Activated naive CD8-positive, alpha-beta T cell treated with anti-CD3 and anti-CD28 coated beads for 36 hours (primary cell): ENCODE measurements at regions not wholly inside any gene's neighbourhood (a gene's known extent, or its start where the extent isn't known, plus 50 kb on each side); places are given as distances from the start of the nearest gene placed in this dataset.
"Not testable (repeated sequence)": the region's sequence is repeated elsewhere in the genome, so short reads cannot be mapped to it uniquely, and the experiment has no call there.

ENCODE experiments used
- DNase-seq: peaks from one replicate; pipeline ENCODE4 v3.0.0; 2021
- H3K27ac Mint-ChIP-seq: one replicate; pipeline ENCODE4 v1.8.0; 2022; ENCODE audit warnings: mild to moderate bottlenecking, moderate library complexity, mixed read lengths
- H3K27me3 Mint-ChIP-seq: one replicate; pipeline ENCODE4 v1.8.0; 2022; ENCODE audit warnings: mild to moderate bottlenecking, mixed read lengths
- H3K36me3 Mint-ChIP-seq: one replicate; pipeline ENCODE4 v1.8.0; 2021; ENCODE audit warnings: mild to moderate bottlenecking, mixed read lengths
- H3K4me1 Mint-ChIP-seq: one replicate; pipeline ENCODE4 v1.8.0; 2021; ENCODE audit warnings: mixed read lengths
- H3K4me3 Mint-ChIP-seq: one replicate; pipeline ENCODE4 v1.8.0; 2022; ENCODE audit warnings: mild to moderate bottlenecking, moderate library complexity, mixed read lengths
- H3K9me3 Mint-ChIP-seq: one replicate; pipeline ENCODE4 v1.8.0; 2022; ENCODE audit warnings: mixed read lengths

- Mint-ChIP-seq H3K4me3 (no peak overlapping the region), H3K36me3 (no peaks in the 10 kb centered on the region), H3K4me1 (no peaks in the 10 kb centered on the region), H3K27ac (no peak overlapping the region), H3K27me3 (no peaks in the 10 kb centered on the region), H3K9me3 (no peaks in the 10 kb centered on the region)
- DNase-seq: no peak
Observed at GRCh38 chr11:71094296-71095077, 157.9 kb downstream of the SHANK2 start.

DNA sequence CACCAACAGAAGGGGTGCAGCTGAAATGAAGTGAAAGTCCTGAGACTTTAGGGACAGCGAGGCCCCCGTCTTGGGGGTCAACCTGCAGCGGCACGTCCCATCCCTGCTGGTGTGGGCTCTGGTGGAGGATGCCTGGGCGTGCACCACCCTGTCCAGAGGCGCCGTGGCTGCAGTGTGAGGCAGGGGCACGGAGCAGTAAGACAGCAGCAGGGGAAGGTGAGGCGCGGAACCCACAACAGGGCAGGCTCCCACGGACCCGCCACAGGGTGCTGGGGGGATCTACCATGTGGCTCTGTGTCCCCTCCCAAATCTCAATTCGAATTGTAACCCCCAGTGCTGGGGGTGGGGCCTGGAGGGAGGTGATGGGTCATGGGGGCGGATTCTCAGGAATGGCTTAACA, 158.6 kb downstream of the SHANK2 start:
- H3K27me3 Mint-ChIP-seq: no peaks in the 10 kb centered on the region
- no peak for DNase-seq
- no peaks in the 10 kb centered on the region for H3K4me1 Mint-ChIP-seq
- H3K4me3 Mint-ChIP-seq: no peak overlapping the region
- H3K36me3 Mint-ChIP-seq: no peaks in the 10 kb centered on the region
- no peak overlapping the region for H3K27ac Mint-ChIP-seq
- no peaks in the 10 kb centered on the region for H3K9me3 Mint-ChIP-seq

DNA sequence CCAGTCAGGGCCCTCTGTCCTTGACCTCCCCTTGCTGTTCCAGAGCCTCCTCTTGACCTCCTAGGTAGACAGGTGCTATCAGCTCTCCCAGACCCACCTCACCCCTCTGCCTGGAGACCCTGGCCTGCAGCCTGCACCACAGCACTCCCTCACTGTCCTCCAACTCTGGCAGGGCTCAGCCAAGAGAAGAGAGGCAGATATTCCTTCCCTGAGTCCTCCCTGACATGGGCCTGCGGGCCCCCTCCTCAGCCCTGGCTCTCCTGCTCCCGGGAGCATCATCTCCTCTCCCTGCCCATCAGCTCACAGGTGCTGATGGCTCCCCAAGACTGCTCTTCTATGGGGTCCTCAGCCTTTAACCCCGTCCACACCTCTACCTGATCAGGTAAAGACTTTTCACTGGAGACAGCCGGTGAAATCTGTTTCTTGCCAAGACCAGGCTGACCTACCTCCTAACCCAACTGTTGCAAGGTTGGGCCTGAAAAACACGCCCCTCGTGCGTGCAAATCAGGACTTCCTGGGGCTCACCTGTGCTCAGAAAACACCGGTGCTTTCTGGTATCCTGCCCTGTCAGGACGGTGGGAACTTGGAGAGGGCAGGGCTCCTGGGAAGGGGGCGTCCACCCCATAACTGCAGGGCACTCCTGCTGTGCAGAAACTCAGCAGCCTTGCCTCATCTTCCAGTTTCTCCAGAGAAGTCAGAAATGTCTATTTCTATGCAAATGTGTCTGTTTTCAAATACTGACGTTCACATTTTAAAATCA, 160.7 kb downstream of the SHANK2 start:
- no peaks in the 10 kb centered on the region for H3K36me3 Mint-ChIP-seq
- no peak overlapping the region for H3K4me3 Mint-ChIP-seq
- H3K27me3 Mint-ChIP-seq: no peaks in the 10 kb centered on the region
- DNase-seq: no peak
- H3K9me3 Mint-ChIP-seq: no peaks in the 10 kb centered on the region
- H3K4me1 Mint-ChIP-seq: no peaks in the 10 kb centered on the region
- no peak overlapping the region for H3K27ac Mint-ChIP-seq

GRCh38 chr11:71089571-71089970, 162.8 kb downstream of the SHANK2 start:
- H3K9me3 Mint-ChIP-seq: no peaks in the 10 kb centered on the region
- no peaks in the 10 kb centered on the region for H3K27me3 Mint-ChIP-seq
- no peak for DNase-seq

GRCh38 chr11:71088314-71089215, 163.8 kb downstream of the SHANK2 start:
- not testable (repeated sequence) for H3K9me3 Mint-ChIP-seq, H3K36me3 Mint-ChIP-seq, DNase-seq

More at GRCh38 chr11:71089571-71089970, 162.8 kb downstream of the SHANK2 start:
- no peaks in the 10 kb centered on the region for H3K4me1 Mint-ChIP-seq
- no peak overlapping the region for H3K4me3 Mint-ChIP-seq
- no peaks in the 10 kb centered on the region for H3K36me3 Mint-ChIP-seq
- H3K27ac Mint-ChIP-seq: no peak overlapping the region

DNA sequence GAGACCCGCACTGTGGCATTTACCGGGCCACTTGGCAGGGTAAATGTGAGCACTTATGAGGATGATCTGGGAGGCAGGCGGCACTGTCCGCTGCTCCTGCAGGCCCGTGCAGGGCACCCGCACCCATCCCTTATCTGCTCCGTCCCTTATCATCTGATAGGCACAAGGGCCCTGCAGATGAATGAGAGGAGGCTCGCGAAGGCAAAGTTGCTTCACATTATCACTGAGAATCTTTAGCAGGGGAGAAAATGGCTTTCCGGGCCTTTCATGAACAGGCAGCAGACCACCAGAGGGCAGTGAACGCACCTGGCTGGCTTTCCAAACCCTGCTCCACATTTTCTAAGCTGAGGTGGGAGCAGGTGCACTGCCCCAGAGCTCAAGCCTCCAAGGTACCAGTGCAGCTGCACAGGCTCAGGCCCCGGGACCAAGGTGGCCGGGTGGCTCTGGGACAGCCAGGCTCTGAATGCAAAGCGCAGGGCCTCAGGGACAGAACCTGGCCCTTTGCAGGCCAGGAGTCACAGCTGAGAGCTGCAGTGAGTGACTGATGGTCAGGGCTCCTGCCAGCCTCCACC, 165.6 kb downstream of the SHANK2 start:
- no peak overlapping the region for H3K4me3 Mint-ChIP-seq
- H3K27me3 Mint-ChIP-seq: no peaks in the 10 kb centered on the region
- H3K27ac Mint-ChIP-seq: no peak overlapping the region
- H3K4me1 Mint-ChIP-seq: no peaks in the 10 kb centered on the region
- no peaks in the 10 kb centered on the region for H3K36me3 Mint-ChIP-seq
- no peak for DNase-seq
- no peaks in the 10 kb centered on the region for H3K9me3 Mint-ChIP-seq

More at GRCh38 chr11:71088314-71089215, 163.8 kb downstream of the SHANK2 start:
- not testable (repeated sequence) for H3K27ac Mint-ChIP-seq, H3K27me3 Mint-ChIP-seq, H3K4me1 Mint-ChIP-seq, H3K4me3 Mint-ChIP-seq

- H3K4me1 Mint-ChIP-seq: no peaks in the 10 kb centered on the region
- peaks cover 8% of the 10 kb centered on the region for H3K27me3 Mint-ChIP-seq
- H3K27ac Mint-ChIP-seq: no peak overlapping the region
- H3K4me3 Mint-ChIP-seq: no peak overlapping the region
- no peak for DNase-seq
- H3K9me3 Mint-ChIP-seq: no peaks in the 10 kb centered on the region
- no peaks in the 10 kb centered on the region for H3K36me3 Mint-ChIP-seq
Observed at GRCh38 chr11:71084306-71085012, 167.9 kb downstream of the SHANK2 start.

- Mint-ChIP-seq H3K4me1 (no peaks in the 10 kb centered on the region), H3K36me3 (no peaks in the 10 kb centered on the region), H3K9me3 (no peaks in the 10 kb centered on the region), H3K27me3 (peaks cover 8% of the 10 kb centered on the region), H3K27ac (no peak overlapping the region), H3K4me3 (no peak overlapping the region)
- no peak for DNase-seq
Observed at GRCh38 chr11:71083105-71083504, 169.3 kb downstream of the SHANK2 start.

- Mint-ChIP-seq H3K4me1 (no peaks in the 10 kb centered on the region), H3K4me3 (no peak overlapping the region), H3K9me3 (no peaks in the 10 kb centered on the region)
Observed at GRCh38 chr11:71082454-71082853, 169.9 kb downstream of the SHANK2 start.

GRCh38 chr11:71081704-71082230, 170.6 kb downstream of the SHANK2 start:
- Mint-ChIP-seq H3K4me1 (no peaks in the 10 kb centered on the region), H3K9me3 (no peaks in the 10 kb centered on the region), H3K36me3 (no peaks in the 10 kb centered on the region), H3K27me3 (peaks cover 8% of the 10 kb centered on the region), H3K4me3 (no peak overlapping the region), H3K27ac (no peak overlapping the region)
- no peak for DNase-seq

More at GRCh38 chr11:71082454-71082853, 169.9 kb downstream of the SHANK2 start:
- H3K27me3 Mint-ChIP-seq: peaks cover 8% of the 10 kb centered on the region
- no peaks in the 10 kb centered on the region for H3K36me3 Mint-ChIP-seq
- DNase-seq: no peak
- H3K27ac Mint-ChIP-seq: no peak overlapping the region

DNA sequence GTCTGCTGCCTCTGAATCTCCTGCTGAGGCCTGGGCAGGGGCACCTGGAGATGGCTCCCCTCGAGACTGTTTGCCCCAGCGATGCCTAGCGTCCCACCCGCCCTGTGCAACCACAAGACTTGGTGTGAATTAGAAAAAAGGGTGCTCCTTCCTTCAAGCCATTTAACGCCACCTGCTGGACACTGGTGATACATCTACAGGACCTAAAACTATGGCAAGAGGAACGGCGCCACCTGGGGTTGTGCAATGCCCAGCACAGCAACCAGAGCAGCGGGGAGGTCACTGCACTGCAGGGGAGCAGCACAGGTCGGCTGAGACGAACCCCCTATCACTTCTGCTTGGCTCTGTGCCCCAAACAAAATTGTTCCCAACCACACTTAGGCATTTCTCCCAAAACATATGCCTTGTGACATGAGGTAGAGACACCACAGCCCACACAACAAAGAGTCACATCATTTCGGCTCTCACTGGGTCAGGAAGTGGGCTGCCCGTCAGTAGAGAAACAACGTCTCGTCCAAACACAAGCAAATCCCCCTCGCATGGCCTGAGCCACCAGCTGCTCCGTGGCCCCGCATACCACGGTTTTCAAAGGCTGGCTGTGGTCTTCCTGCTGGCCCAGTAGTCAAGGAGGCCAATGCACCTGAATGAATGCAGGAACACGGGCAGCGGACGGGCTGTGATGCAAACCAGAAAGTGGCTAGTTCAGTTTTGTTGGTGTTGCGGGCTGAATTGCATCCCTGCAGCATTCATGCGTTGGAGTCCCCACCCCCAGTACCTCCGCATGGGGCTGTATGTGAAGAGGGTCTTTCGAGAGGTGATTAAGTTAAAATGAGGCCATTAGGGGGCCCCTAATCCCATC, 171.9 kb downstream of the SHANK2 start:
- no peaks in the 10 kb centered on the region for H3K36me3 Mint-ChIP-seq
- peak; percentile 52 for DNase-seq

GRCh38 chr11:71079795-71080194, 172.6 kb downstream of the SHANK2 start:
- H3K27ac Mint-ChIP-seq: no peak overlapping the region
- peaks cover 8% of the 10 kb centered on the region for H3K27me3 Mint-ChIP-seq
- no peaks in the 10 kb centered on the region for H3K36me3 Mint-ChIP-seq
- DNase-seq: no peak
- no peaks in the 10 kb centered on the region for H3K4me1 Mint-ChIP-seq
- no peaks in the 10 kb centered on the region for H3K9me3 Mint-ChIP-seq
- H3K4me3 Mint-ChIP-seq: no peak overlapping the region

More for the DNA sequence above, 171.9 kb downstream of the SHANK2 start:
- H3K4me1 Mint-ChIP-seq: no peaks in the 10 kb centered on the region
- H3K27me3 Mint-ChIP-seq: peaks cover 8% of the 10 kb centered on the region
- H3K4me3 Mint-ChIP-seq: no peak overlapping the region
- no peaks in the 10 kb centered on the region for H3K9me3 Mint-ChIP-seq
- no peak overlapping the region for H3K27ac Mint-ChIP-seq

- Mint-ChIP-seq H3K4me3 (no peak overlapping the region), H3K27me3 (peaks cover 12% of the 10 kb centered on the region), H3K27ac (no peak overlapping the region), H3K36me3 (no peaks in the 10 kb centered on the region), H3K4me1 (no peaks in the 10 kb centered on the region), H3K9me3 (no peaks in the 10 kb centered on the region)
- DNase-seq: no peak
Observed at GRCh38 chr11:71078482-71078881, 173.9 kb downstream of the SHANK2 start.
